ENCODE measurements at regions not wholly inside any gene's neighbourhood (a gene's known extent, or its start where the extent isn't known, plus 50 kb on each side); places are given as distances from the start of the nearest gene placed in this dataset.

DNA sequence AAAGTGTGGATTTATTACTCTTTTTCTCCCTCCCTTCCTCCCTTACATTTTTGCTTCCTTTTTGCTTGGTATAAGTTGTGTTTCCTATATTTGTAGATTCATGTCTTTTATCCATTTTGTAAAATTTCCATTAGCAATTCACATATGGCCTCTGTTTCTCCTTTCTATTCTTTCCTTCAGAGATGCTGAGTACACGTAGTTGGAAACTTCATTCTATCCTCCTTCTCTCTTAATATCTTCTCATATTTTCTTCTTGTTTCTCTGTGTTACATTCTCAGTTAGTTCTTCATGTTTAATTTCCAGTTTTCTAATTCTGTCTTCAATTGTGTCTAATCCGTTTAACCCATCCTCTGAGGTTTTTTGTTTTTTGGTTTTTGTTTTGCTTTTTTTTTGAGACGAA lies 188.9 kb downstream of the ZIC5 start:
- no peak for TF ChIP-seq MAX (IDR thresholded peaks at IDR 0.05; ENCODE audit: low read depth, low read length)
- TF ChIP-seq POLR2A (IDR thresholded peaks at IDR 0.05; ENCODE audit: extremely low read depth, insufficient read length), result no peak
- TF ChIP-seq CTCF (IDR thresholded peaks at IDR 0.05; ENCODE audit: low read depth, low read length), result no peak
- no peak for TF ChIP-seq MYC (IDR thresholded peaks at IDR 0.05; ENCODE audit: low read depth, low read length)
- no peak for DNase-seq (ENCODE audit: low read depth)
- H3K4me3 ChIP-seq (ENCODE audit: low read depth, low read length), result no peak overlapping the region

DNA sequence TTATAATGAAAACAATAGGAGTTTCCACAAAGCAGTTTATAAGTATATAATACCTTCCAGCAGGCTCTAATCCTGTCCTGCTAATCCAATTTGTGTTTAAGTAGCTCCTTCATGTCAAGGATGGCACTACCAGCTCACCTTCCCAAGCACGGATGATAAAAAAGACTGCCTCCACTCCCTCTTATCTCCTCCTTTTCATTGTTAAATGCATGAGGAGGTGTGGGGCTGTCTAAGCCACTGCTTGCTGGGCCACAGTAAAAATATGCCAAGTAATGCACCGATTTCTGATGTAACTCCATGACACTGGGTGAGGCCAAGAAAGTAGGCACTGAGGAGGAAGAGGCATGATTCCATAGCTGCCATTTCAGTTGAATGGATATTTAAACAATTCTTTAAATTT lies 193.1 kb downstream of the ZIC5 start:
- DNase-seq (ENCODE audit: low read depth), result no peak
- H3K4me3 ChIP-seq (ENCODE audit: low read depth, low read length), result no peak overlapping the region
- TF ChIP-seq MAX (IDR thresholded peaks at IDR 0.05; ENCODE audit: low read depth, low read length) (no peak), POLR2A (IDR thresholded peaks at IDR 0.05; ENCODE audit: extremely low read depth, insufficient read length) (no peak), CTCF (IDR thresholded peaks at IDR 0.05; ENCODE audit: low read depth, low read length) (no peak), MYC (IDR thresholded peaks at IDR 0.05; ENCODE audit: low read depth, low read length) (no peak)

- TF ChIP-seq MAX (IDR thresholded peaks at IDR 0.05; ENCODE audit: low read depth, low read length), result no peak
- no peak for DNase-seq (ENCODE audit: low read depth)
- no peak overlapping the region for H3K4me3 ChIP-seq (ENCODE audit: low read depth, low read length)
Measured at GRCh38 chr13:99777873-99778272, 193.7 kb downstream of the ZIC5 start.

DNA sequence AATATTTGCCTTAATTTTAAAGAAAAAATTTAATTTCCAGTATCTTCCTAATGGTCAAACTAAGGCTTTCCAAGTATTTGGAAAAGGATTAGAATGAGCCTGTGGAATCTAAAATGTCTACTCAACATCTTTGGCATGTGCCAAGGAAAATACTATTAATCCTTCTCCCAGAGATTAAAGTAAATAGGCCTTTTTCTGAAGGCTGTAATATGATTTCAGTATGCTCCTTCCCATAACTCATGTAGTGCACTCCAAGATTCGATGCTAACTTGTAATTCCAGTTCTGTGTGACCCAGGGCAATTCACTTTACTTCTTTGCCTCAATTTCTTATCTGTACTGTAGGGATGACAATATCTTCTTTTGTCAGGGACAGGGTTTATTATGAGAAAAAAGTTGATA lies 196.9 kb downstream of the ZIC5 start:
- TF ChIP-seq POLR2A (IDR thresholded peaks at IDR 0.05; ENCODE audit: extremely low read depth, insufficient read length), result no peak
- H3K4me3 ChIP-seq (ENCODE audit: low read depth, low read length), result no peak overlapping the region
- no peak for DNase-seq (ENCODE audit: low read depth)

GRCh38 chr13:99768986-99769385 lies 202.6 kb downstream of the ZIC5 start:
- H3K4me3 ChIP-seq (ENCODE audit: low read depth, low read length), result no peak overlapping the region
- no peak for TF ChIP-seq MAX (IDR thresholded peaks at IDR 0.05; ENCODE audit: low read depth, low read length)
- TF ChIP-seq CTCF (IDR thresholded peaks at IDR 0.05; ENCODE audit: low read depth, low read length), result no peak
- no peak for TF ChIP-seq MYC (IDR thresholded peaks at IDR 0.05; ENCODE audit: low read depth, low read length)
- no peak for TF ChIP-seq POLR2A (IDR thresholded peaks at IDR 0.05; ENCODE audit: extremely low read depth, insufficient read length)
- no peak for DNase-seq (ENCODE audit: low read depth)

GRCh38 chr13:99766641-99767045 lies 204.9 kb downstream of the ZIC5 start:
- DNase-seq (ENCODE audit: low read depth), result no peak
- H3K4me3 ChIP-seq (ENCODE audit: low read depth, low read length), result no peak overlapping the region
- TF ChIP-seq MYC (IDR thresholded peaks at IDR 0.05; ENCODE audit: low read depth, low read length) (no peak), MAX (IDR thresholded peaks at IDR 0.05; ENCODE audit: low read depth, low read length) (no peak), CTCF (IDR thresholded peaks at IDR 0.05; ENCODE audit: low read depth, low read length) (no peak), POLR2A (IDR thresholded peaks at IDR 0.05; ENCODE audit: extremely low read depth, insufficient read length) (no peak)

DNA sequence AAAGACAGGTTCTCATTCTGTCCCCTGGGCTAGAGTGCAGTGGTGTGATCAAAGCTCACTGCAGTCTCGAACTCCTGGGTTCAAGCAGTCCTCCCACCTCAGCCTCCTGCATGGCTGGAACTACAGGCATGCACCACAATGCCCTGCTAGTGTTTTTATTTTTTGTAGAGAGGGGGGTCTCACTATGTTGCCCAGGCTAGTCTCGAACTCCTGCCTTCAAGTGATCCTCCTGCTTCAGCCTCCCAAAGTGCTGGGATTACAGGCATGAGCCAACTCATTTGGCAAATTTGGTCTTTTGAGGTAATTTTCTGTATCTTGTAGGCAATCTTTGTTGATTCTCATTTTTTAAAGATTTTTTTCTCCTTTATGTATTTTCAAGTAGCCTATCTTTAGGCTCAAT lies 205.7 kb downstream of the ZIC5 start:
- no peak for DNase-seq (ENCODE audit: low read depth)
- H3K4me3 ChIP-seq (ENCODE audit: low read depth, low read length), result no peak overlapping the region
- TF ChIP-seq MAX (IDR thresholded peaks at IDR 0.05; ENCODE audit: low read depth, low read length) (no peak), MYC (IDR thresholded peaks at IDR 0.05; ENCODE audit: low read depth, low read length) (no peak), CTCF (IDR thresholded peaks at IDR 0.05; ENCODE audit: low read depth, low read length) (no peak)
